Activated naive CD8-positive, alpha-beta T cell treated with anti-CD3 and anti-CD28 coated beads, Interleukin-2, amount 10 ng/mL, durations not matched to agents 7 days and 5 days (primary cell): ENCODE measurements at regions not wholly inside any gene's neighbourhood (a gene's known extent, or its start where the extent isn't known, plus 50 kb on each side); places are given as distances from the start of the nearest gene placed in this dataset.

ENCODE experiments used
- ATAC-seq: fragments of 150-1000 bp; cut with Tn5 transposase; one replicate; pipeline ENCODE4 v1.10.0; 2021; ENCODE audit warnings: low read depth, moderate library complexity
- POLR2A ChIA-PET: fragments of 350-600 bp; sonication (Branson Sonifier 250); formaldehyde crosslinking; loops from one replicate; lab custom pipeline; 2021; ENCODE audit warnings: antibody characterized with exemption; lab: Charles Lee
- DNase-seq: peaks from one replicate; pipeline ENCODE4 v3.0.0; 2021
- H3K27ac Mint-ChIP-seq: one replicate; pipeline ENCODE4 v1.8.0; 2022; ENCODE audit warnings: mild to moderate bottlenecking, mixed read lengths
- H3K27me3 Mint-ChIP-seq: one replicate; pipeline ENCODE4 v1.8.0; 2022; ENCODE audit warnings: mild to moderate bottlenecking, moderate library complexity, mixed read lengths
- H3K36me3 Mint-ChIP-seq: one replicate; pipeline ENCODE4 v1.8.0; 2021; ENCODE audit warnings: mild to moderate bottlenecking, mixed read lengths
- H3K4me1 Mint-ChIP-seq: one replicate; pipeline ENCODE4 v1.8.0; 2021; ENCODE audit warnings: mixed read lengths
- H3K4me3 Mint-ChIP-seq: one replicate; pipeline ENCODE4 v1.8.0; 2022; ENCODE audit warnings: mild to moderate bottlenecking, moderate library complexity, mixed read lengths
- H3K9me3 Mint-ChIP-seq: one replicate; pipeline ENCODE4 v1.8.0; 2021; ENCODE audit warnings: mixed read lengths

DNA sequence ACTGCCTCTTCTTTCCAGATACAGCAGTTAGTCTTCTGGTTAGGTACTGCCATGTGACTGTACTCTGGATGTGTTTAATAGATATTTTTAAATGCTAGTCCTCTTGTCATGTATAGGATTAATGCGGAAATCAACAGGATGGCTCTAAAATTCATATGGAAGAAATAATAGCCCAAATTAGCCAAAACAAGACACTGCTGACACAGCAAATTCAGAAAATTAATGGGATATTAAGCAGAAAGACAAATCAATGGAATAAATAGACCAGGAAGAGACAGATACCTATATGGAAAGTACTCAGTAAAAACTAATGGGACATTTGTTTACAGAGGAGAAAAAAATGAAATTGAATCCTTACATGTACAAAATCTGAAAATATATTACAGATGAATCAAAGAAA is 679.3 kb upstream of the PCDH20 start:
- H3K27ac Mint-ChIP-seq, result no peak overlapping the region
- H3K36me3 Mint-ChIP-seq, result no peaks in the 10 kb centered on the region
- no peaks in the 10 kb centered on the region for H3K4me1 Mint-ChIP-seq

DNA sequence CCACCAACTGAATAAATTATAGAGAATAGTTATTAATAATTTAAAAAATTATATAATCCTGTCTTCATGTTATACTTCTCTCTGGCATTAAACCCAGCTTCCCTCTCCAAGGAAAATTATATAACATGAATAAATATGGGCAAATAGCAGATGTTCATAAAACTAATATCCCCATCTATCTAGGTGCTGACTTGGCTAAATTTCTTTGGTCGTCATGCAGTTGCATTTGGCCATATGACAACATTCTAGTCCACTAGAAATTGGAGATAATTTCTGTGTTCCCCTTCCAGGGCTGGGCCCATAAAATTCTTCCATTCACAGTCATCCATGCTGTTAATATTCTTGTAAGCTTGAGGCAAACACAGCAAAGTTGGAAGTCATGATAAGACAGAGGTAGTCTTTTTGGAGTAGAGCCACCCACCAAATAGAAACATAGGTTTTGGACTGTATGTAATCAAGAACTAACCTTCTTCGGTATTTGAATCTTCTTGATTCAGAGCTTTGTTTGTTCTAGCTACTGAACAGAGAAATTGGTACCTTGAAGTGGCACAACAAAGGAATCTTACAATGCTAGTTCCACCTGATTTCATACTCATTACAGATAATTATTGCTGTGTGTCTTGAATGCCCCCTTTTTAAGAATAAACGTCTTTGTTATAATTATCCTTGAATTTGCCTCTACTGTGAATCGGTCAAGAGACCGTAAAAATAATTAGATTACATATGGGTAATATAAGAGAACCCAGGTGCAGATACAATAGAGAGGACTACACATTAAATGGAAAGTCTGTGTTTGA is 678.5 kb upstream of the PCDH20 start:
- DNase-seq (no peak), ATAC-seq (no peak)
- no peaks in the 10 kb centered on the region for H3K4me1 Mint-ChIP-seq
- H3K9me3 Mint-ChIP-seq, result peaks cover 1% of the 10 kb centered on the region
- H3K4me3 Mint-ChIP-seq, result no peak overlapping the region
- no peaks in the 10 kb centered on the region for H3K27me3 Mint-ChIP-seq
- H3K27ac Mint-ChIP-seq, result no peak overlapping the region
- POLR2A ChIA-PET, result no interaction called here
- H3K36me3 Mint-ChIP-seq, result no peaks in the 10 kb centered on the region

More for the DNA sequence above, 679.3 kb upstream of the PCDH20 start:
- no peak for DNase-seq
- POLR2A ChIA-PET, result no interaction called here
- Mint-ChIP-seq H3K27me3 (no peaks in the 10 kb centered on the region), H3K4me3 (no peak overlapping the region), H3K9me3 (peaks cover 1% of the 10 kb centered on the region)
- no peak for ATAC-seq

DNA sequence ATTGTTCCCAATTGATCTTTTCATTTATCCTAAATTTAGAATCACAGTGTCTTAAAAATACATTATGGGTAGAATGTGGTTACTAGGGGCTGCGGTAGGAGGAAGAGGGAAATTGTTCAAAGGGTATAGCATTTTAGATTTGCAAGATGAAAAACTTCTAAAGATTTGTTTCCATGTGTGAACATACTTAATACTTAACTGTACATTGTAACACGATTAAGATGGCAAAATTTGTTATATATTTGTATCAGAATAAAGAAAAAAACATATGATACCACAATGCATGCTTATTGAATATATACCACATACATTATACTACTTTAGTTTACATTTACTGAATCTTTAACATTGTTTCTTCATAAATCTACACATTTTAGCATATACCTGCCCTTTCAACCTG is 677.3 kb upstream of the PCDH20 start:
- POLR2A ChIA-PET, result no interaction called here
- no peak overlapping the region for H3K4me3 Mint-ChIP-seq
- H3K36me3 Mint-ChIP-seq, result no peaks in the 10 kb centered on the region
- no peak for ATAC-seq
- H3K27me3 Mint-ChIP-seq, result no peaks in the 10 kb centered on the region
- DNase-seq, result no peak
- H3K9me3 Mint-ChIP-seq, result peaks cover 1% of the 10 kb centered on the region
- no peak overlapping the region for H3K27ac Mint-ChIP-seq
- no peaks in the 10 kb centered on the region for H3K4me1 Mint-ChIP-seq

DNA sequence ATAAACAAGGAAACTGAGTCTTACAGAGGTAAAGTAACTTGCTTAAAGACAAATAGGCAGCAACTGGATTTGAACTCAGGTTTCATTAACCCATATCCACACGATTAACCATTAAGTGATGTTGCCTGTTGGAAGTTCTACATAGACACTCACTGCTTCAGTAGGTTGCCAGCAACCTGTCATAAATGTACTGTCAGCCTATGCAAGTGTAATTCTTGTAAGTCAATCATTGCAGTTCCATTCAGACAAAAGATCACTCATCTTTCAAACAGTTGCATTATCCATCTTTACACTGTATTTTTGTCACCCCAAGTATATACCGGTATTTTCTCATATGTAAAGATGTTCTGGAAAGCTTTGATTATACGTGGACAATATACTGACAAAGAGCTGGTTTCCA is 676.9 kb upstream of the PCDH20 start:
- no peak for DNase-seq
- Mint-ChIP-seq H3K4me1 (no peaks in the 10 kb centered on the region), H3K27ac (no peak overlapping the region), H3K27me3 (no peaks in the 10 kb centered on the region), H3K36me3 (no peaks in the 10 kb centered on the region), H3K9me3 (peaks cover 1% of the 10 kb centered on the region), H3K4me3 (no peak overlapping the region)
- ATAC-seq, result no peak
- POLR2A ChIA-PET, result no interaction called here

DNA sequence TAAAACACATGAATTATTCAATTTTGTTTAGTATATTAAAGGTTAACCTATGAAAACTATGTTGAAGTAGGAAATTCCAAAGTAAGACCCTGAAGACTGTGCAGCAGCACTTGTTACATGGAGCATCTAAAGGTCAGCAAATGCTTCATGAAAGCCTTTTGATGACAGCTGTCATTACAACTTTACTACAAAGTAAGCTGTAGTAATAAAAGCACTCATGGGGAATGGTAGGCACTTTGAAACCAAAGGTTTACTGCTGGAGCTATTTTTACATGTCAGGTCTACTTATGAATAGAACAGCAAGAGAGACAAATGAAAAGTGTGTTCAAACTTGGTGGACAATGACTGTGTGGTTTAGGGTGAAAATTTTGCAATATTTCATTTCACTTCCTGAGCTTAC is 672.5 kb upstream of the PCDH20 start:
- no peak overlapping the region for H3K4me3 Mint-ChIP-seq
- ATAC-seq (no peak), DNase-seq (no peak)
- no peak overlapping the region for H3K27ac Mint-ChIP-seq
- no peaks in the 10 kb centered on the region for H3K9me3 Mint-ChIP-seq
- no peaks in the 10 kb centered on the region for H3K36me3 Mint-ChIP-seq
- H3K27me3 Mint-ChIP-seq, result no peaks in the 10 kb centered on the region
- no peaks in the 10 kb centered on the region for H3K4me1 Mint-ChIP-seq
- POLR2A ChIA-PET, result no interaction called here

DNA sequence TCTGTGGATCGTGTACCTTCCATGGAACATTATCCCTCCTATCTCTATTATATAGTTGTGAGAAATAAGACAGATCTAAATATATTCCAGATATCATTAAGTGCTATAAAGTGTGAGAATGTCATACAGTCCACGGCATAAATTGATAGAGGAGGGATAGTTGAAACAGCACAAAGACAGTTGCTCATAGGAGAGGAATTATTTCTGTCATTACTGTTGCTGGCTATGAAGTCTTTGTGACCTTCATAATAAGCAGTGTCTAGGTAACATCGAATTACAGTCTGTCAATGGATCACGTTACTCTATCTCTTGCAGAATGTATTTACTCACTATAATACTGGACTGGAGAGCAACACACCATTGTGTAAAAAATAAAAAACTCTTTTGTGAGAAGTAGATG is 671.5 kb upstream of the PCDH20 start:
- POLR2A ChIA-PET, result no interaction called here
- ATAC-seq (no peak), DNase-seq (no peak)
- Mint-ChIP-seq H3K27me3 (no peaks in the 10 kb centered on the region), H3K9me3 (no peaks in the 10 kb centered on the region), H3K36me3 (no peaks in the 10 kb centered on the region), H3K4me3 (no peak overlapping the region), H3K4me1 (no peaks in the 10 kb centered on the region), H3K27ac (no peak overlapping the region)

DNA sequence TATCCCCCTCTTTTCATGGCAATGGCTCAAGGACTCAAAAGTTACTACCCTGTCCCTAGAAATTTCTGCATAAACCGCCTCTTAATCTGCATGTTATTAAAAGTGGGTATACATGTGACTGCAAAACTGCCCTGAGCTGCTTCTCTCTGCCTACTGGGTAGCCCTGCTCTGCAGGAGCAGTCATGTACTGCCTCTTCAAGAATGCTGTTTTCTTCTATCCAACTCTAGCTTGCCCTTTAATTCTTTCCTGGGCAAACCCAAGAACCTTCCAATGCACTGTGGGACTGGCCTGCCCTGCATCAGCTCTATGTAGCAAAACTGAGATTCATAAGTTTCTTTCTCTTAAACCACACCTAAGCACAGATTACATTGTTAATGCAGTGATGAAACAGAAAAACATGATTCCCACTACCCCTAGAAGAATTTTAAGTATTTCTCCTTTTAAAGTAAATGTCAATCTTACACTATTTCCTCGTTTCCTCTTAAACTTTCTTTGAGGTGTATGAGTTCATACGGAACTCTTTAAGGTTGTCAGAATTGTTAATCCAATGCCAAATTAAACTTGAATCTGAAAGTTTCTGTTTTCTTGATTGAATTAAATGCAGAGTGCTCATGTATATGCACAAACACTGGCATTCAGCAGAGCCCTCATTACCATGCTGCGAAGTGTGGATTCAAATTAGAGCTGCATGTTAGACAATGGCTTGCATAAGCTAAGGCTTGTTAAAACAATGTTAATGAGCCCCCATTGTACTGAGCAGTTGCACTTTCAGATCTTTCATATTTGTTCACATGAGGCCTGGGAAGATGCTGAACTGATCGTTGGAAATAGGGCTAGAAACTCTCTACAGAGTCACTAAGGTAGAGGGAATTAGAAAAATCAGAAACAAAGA is 669.9 kb upstream of the PCDH20 start:
- no peaks in the 10 kb centered on the region for H3K36me3 Mint-ChIP-seq
- no peak for DNase-seq
- no peaks in the 10 kb centered on the region for H3K27me3 Mint-ChIP-seq
- ATAC-seq, result no peak
- H3K4me3 Mint-ChIP-seq, result no peak overlapping the region
- H3K27ac Mint-ChIP-seq, result no peak overlapping the region
- POLR2A ChIA-PET, result no interaction called here
- no peaks in the 10 kb centered on the region for H3K9me3 Mint-ChIP-seq
- H3K4me1 Mint-ChIP-seq, result no peaks in the 10 kb centered on the region

DNA sequence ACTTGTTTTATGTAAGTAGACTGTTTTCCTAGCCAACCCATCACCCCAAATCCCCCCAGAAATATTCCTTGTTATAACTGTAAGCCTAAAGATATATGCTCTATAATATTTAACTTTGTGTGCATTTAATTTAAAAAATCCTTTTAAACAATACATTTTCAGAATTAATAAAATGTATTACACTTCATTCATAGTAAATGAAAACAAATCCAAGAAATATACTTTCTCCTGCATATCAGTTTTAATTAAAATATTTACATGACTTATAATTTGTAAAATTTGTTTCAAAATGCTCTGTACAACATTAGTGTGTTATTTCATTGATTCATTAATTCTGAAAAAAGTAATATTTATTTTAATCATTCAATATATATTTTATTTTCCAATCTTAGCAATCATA is 669.1 kb upstream of the PCDH20 start:
- DNase-seq, result no peak
- Mint-ChIP-seq H3K4me1 (no peaks in the 10 kb centered on the region), H3K4me3 (no peak overlapping the region), H3K9me3 (no peaks in the 10 kb centered on the region), H3K36me3 (no peaks in the 10 kb centered on the region), H3K27me3 (no peaks in the 10 kb centered on the region), H3K27ac (no peak overlapping the region)
- POLR2A ChIA-PET, result no interaction called here
- no peak for ATAC-seq

DNA sequence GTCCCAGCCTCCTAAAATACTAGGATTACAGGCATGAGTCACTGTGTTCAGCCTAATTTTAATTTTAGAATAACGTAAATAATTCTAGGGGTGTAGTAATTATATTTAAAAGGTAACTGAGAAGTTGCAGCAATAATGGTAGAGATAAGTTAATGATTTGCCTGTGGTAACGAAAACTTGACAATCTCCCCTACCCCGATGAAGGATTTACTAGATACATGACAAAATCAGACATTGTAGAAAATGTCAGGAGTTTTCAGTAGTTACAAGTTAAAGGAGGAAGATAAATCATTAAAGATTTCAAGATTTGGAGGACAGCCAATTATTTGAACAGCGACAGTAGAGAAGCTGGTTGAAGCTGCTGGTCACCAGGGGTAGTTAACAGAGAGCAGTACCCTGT is 652.2 kb upstream of the PCDH20 start:
- no peaks in the 10 kb centered on the region for H3K4me1 Mint-ChIP-seq
- DNase-seq (no peak), ATAC-seq (no peak)
- no peaks in the 10 kb centered on the region for H3K36me3 Mint-ChIP-seq
- H3K27ac Mint-ChIP-seq, result no peak overlapping the region
- no peaks in the 10 kb centered on the region for H3K27me3 Mint-ChIP-seq
- POLR2A ChIA-PET, result no interaction called here
- no peak overlapping the region for H3K4me3 Mint-ChIP-seq
- peaks cover 6% of the 10 kb centered on the region for H3K9me3 Mint-ChIP-seq

DNA sequence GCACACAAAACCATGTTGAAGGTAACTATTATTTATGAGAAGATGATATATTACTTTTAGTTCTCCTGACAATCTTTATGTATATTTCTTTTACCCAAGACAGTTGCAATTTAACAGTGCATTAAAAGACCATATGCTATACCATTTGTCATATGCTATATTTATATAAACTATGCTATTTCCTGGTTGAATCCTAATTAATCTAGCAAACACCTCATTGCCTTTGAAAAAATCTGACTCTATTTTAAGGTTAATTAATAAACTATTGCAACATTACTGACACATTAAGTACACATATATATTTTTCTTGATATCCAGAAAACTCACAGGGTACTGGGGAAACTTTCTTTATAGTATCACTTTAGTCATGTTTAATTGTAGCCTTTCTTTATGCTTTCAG is 649.4 kb upstream of the PCDH20 start:
- POLR2A ChIA-PET, result no interaction called here
- no peak overlapping the region for H3K4me3 Mint-ChIP-seq
- H3K27me3 Mint-ChIP-seq, result no peaks in the 10 kb centered on the region
- ATAC-seq (no peak), DNase-seq (no peak)
- no peaks in the 10 kb centered on the region for H3K36me3 Mint-ChIP-seq
- peaks cover 3% of the 10 kb centered on the region for H3K9me3 Mint-ChIP-seq
- H3K4me1 Mint-ChIP-seq, result no peaks in the 10 kb centered on the region
- no peak overlapping the region for H3K27ac Mint-ChIP-seq

DNA sequence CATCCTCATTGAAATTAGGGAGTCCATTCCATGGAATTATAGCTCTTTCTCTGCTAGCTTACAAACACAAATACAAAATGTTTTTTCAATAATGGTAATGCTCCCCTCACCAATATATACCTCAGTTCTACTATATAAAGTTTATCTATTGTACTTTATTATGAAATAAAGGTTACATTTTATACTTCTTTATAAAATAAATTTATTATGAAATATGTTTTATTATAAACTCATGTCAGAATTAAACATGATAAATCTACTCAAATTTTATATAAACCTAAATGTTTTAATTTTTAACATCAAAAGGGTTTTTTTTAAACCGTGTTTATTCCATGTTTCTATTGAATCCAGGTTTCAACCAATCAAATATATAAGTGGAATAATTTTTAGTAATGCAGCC is 646.1 kb upstream of the PCDH20 start:
- no peaks in the 10 kb centered on the region for H3K27me3 Mint-ChIP-seq
- POLR2A ChIA-PET, result no interaction called here
- no peak overlapping the region for H3K27ac Mint-ChIP-seq
- no peaks in the 10 kb centered on the region for H3K36me3 Mint-ChIP-seq
- no peak overlapping the region for H3K4me3 Mint-ChIP-seq
- peaks cover 3% of the 10 kb centered on the region for H3K9me3 Mint-ChIP-seq
- no peak for DNase-seq
- no peak for ATAC-seq
- H3K4me1 Mint-ChIP-seq, result no peaks in the 10 kb centered on the region

DNA sequence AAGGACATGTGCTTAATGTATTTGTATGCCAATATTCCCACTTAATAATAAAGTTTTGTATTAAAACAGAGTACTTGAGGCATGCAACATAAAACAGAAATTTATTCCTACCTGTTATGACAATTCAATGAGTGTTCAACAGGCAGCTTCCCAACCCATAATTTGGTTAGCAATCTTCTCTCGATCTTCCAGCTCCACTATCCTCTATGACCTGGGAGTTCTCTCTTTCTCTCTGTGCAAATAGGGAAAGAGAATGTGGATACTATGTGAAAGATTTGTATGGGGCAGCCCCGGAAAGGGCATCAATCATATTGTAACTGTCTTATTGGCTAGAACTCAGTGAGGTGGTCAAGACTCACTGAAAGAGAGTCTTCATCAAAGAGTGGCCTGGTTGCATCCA is 644.9 kb upstream of the PCDH20 start:
- H3K27ac Mint-ChIP-seq, result no peak overlapping the region
- no peak overlapping the region for H3K4me3 Mint-ChIP-seq
- DNase-seq (no peak), ATAC-seq (no peak)
- H3K36me3 Mint-ChIP-seq, result no peaks in the 10 kb centered on the region
- H3K4me1 Mint-ChIP-seq, result no peaks in the 10 kb centered on the region
- H3K9me3 Mint-ChIP-seq, result peaks cover 3% of the 10 kb centered on the region
- POLR2A ChIA-PET, result no interaction called here
- no peaks in the 10 kb centered on the region for H3K27me3 Mint-ChIP-seq

DNA sequence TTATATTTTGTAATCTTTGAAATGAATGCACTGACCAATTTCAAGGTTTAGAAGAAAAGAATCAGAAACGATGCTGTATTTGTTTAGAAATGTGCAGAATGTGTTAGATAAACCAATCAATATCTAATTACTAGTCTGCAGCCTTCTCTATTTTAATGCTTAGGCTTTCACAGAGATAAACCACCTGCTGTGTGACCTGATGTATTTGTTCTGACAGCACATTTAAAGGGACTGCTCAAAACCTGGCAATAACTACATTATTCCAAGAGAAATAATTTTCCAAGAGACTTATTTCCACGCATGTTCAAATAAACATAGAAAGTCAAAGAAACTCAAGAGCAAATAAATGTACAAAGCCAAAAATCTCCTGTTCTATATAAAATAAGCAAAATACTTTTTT is 641.6 kb upstream of the PCDH20 start:
- no peak overlapping the region for H3K4me3 Mint-ChIP-seq
- H3K27ac Mint-ChIP-seq, result no peak overlapping the region
- no peaks in the 10 kb centered on the region for H3K4me1 Mint-ChIP-seq
- POLR2A ChIA-PET, result no interaction called here
- H3K36me3 Mint-ChIP-seq, result no peaks in the 10 kb centered on the region
- DNase-seq, result no peak
- peaks cover 3% of the 10 kb centered on the region for H3K9me3 Mint-ChIP-seq
- no peaks in the 10 kb centered on the region for H3K27me3 Mint-ChIP-seq
- ATAC-seq, result no peak

DNA sequence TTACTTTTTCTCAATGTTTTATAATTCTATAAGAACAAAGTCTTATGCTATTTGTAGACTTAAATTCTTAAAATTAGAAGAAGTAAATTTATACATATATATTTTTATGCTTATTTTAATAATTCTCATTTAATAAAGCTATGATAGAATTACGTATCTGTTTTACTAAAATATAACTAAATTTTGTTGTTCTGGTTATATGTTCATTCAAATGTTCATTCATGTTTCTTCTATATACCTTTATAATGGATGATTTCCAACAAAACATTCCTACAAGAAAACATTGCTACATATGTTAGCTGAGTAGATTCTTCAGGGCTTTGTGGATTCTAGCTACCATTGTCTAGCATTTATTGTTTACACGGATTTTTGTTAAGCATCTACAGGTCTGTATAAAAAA is 634.3 kb upstream of the PCDH20 start:
- DNase-seq (no peak), ATAC-seq (no peak)
- no peaks in the 10 kb centered on the region for H3K27me3 Mint-ChIP-seq
- no peaks in the 10 kb centered on the region for H3K4me1 Mint-ChIP-seq
- H3K9me3 Mint-ChIP-seq, result peaks cover 4% of the 10 kb centered on the region
- no peak overlapping the region for H3K27ac Mint-ChIP-seq
- H3K36me3 Mint-ChIP-seq, result no peaks in the 10 kb centered on the region
- no peak overlapping the region for H3K4me3 Mint-ChIP-seq
- POLR2A ChIA-PET, result no interaction called here
